Peyer's patch (tissue), 4 donors: ENCODE measurements at regions not wholly inside any gene's neighbourhood (a gene's known extent, or its start where the extent isn't known, plus 50 kb on each side); places are given as distances from the start of the nearest gene placed in this dataset.

Source experiments
- CTCF ChIP-seq, 6 experiments: fragments of 450-650 bp in 4 of 6; fragments of 200-600 bp in 2 of 6; sonication (generic) in 1 of 6; IDR thresholded peaks; one replicate each; pipeline ENCODE4 v1.5.1; 2017 to 2019; ENCODE audit warnings: antibody characterized with exemption in 6 of 6, mild to moderate bottlenecking in 3 of 6, moderate library complexity in 1 of 6
- POLR2A ChIP-seq, 2 donors: fragments of 450-650 bp; IDR thresholded peaks; one replicate each; pipeline ENCODE4 v1.5.1; 2017; ENCODE audit warnings: antibody characterized with exemption in 2 of 2, mild to moderate bottlenecking in 2 of 2, moderate library complexity in 2 of 2

GRCh38 chr13:81539643-81540150 lies 1198.8 kb upstream of the SPRY2 start:
- TF ChIP-seq CTCF (IDR thresholded peaks at IDR 0.05) (no peak), POLR2A (IDR thresholded peaks at IDR 0.05) (no peak)
